IPS DF 6.9 (cell line): ENCODE measurements at regions not wholly inside any gene's neighbourhood (a gene's known extent, or its start where the extent isn't known, plus 50 kb on each side); places are given as distances from the start of the nearest gene placed in this dataset.

Experiments
- DNase-seq: peaks from one replicate; pipeline ENCODE4 v3.0.0-alpha.2; 2013; ENCODE audit warnings: low read depth, low spot score
- H3K27ac ChIP-seq: one replicate; pipeline ENCODE4 v1.5.1; 2013; ENCODE audit warnings: low read length, control low read depth
- H3K27me3 ChIP-seq: 2 replicates; pipeline ENCODE4 v1.6.1; 2013; ENCODE audit warnings: mild to moderate bottlenecking, low read length; ENCODE audit not compliant: control insufficient read depth, insufficient read depth
- H3K36me3 ChIP-seq: 2 replicates; pipeline ENCODE4 v1.6.1; 2013; ENCODE audit warnings: low read length; ENCODE audit not compliant: control insufficient read depth, insufficient read depth
- H3K4me1 ChIP-seq: 2 replicates; pipeline ENCODE4 v1.6.1; 2013; ENCODE audit warnings: low read length; ENCODE audit not compliant: control insufficient read depth, insufficient read depth
- H3K4me3 ChIP-seq: 2 replicates; pipeline ENCODE4 v1.5.1; 2013; ENCODE audit warnings: mild to moderate bottlenecking, low read length
- H3K9me3 ChIP-seq: 2 replicates; pipeline ENCODE4 v1.6.1; 2013; ENCODE audit warnings: low read length, inconsistent platforms; ENCODE audit not compliant: control insufficient read depth, insufficient read depth
- WGBS: extraction: QIAGEN DNeasy Blood & Tissue Kit; methylation state at CpG from one replicate; pipeline ENCODE4 v1.1.7; 2013; ENCODE audit warnings: mixed read lengths, missing lambda C conversion rate; ENCODE audit not compliant: insufficient read length, insufficient coverage; 5-methylcytosine and 5-hydroxymethylcytosine counted together

GRCh38 chr16:13781169-13781564 is 138.8 kb upstream of the ERCC4 start:
- Histone ChIP-seq H3K4me3 (no peak overlapping the region), H3K27ac (no peak overlapping the region), H3K4me1 (peaks cover 3% of the 10 kb centered on the region; the same call in 1 of the 2 replicates), H3K36me3 (no peaks in the 10 kb centered on the region; the same call in 1 of the 2 replicates), H3K9me3 (no peaks in the 10 kb centered on the region), H3K27me3 (no peaks in the 10 kb centered on the region)
- no peak for DNase-seq
- WGBS, result no CpG with 5 or more reads among the region's 7 CpGs

GRCh38 chr16:13781575-13782338 is 138.2 kb upstream of the ERCC4 start:
- Histone ChIP-seq H3K27me3 (no peaks in the 10 kb centered on the region), H3K27ac (no peak overlapping the region), H3K4me1 (peaks cover 3% of the 10 kb centered on the region; the same call in 1 of the 2 replicates), H3K36me3 (no peaks in the 10 kb centered on the region; the same call in 1 of the 2 replicates), H3K9me3 (no peaks in the 10 kb centered on the region), H3K4me3 (no peak overlapping the region)
- no CpG with 5 or more reads among the region's 8 CpGs for WGBS
- DNase-seq, result no peak

- no peak for DNase-seq
- Histone ChIP-seq H3K4me1 (no peaks in the 10 kb centered on the region), H3K27ac (no peak overlapping the region), H3K36me3 (no peaks in the 10 kb centered on the region), H3K9me3 (no peaks in the 10 kb centered on the region), H3K27me3 (no peaks in the 10 kb centered on the region), H3K4me3 (no peak overlapping the region)
- WGBS, result no CpG with 5 or more reads among the region's 4 CpGs
These were observed 128.9 kb upstream of the ERCC4 start for GRCh38 chr16:13791095-13791494.

- no peak for DNase-seq
These were observed 126.0 kb upstream of the ERCC4 start for GRCh38 chr16:13793841-13794409.

GRCh38 chr16:13795131-13795530 is 124.8 kb upstream of the ERCC4 start:
- Histone ChIP-seq H3K36me3 (no peaks in the 10 kb centered on the region), H3K4me3 (no peak overlapping the region), H3K4me1 (no peaks in the 10 kb centered on the region), H3K27me3 (no peaks in the 10 kb centered on the region), H3K9me3 (no peaks in the 10 kb centered on the region), H3K27ac (no peak overlapping the region)
- DNase-seq, result no peak
- no CpG with 5 or more reads among the region's 3 CpGs for WGBS

More at GRCh38 chr16:13793841-13794409, 126.0 kb upstream of the ERCC4 start:
- Histone ChIP-seq H3K4me3 (no peak overlapping the region), H3K4me1 (no peaks in the 10 kb centered on the region), H3K27ac (no peak overlapping the region), H3K27me3 (no peaks in the 10 kb centered on the region), H3K36me3 (no peaks in the 10 kb centered on the region), H3K9me3 (no peaks in the 10 kb centered on the region)
- WGBS, result no CpG with 5 or more reads among the region's 3 CpGs

GRCh38 chr16:13797718-13798117 is 122.2 kb upstream of the ERCC4 start:
- no peaks in the 10 kb centered on the region for H3K27me3 ChIP-seq
- H3K4me1 ChIP-seq, result no peaks in the 10 kb centered on the region
- no peaks in the 10 kb centered on the region for H3K9me3 ChIP-seq
- no peak overlapping the region for H3K4me3 ChIP-seq
- no peaks in the 10 kb centered on the region for H3K36me3 ChIP-seq
- no peak overlapping the region for H3K27ac ChIP-seq
- DNase-seq, result no peak

GRCh38 chr16:13798211-13798610 is 121.7 kb upstream of the ERCC4 start:
- DNase-seq, result no peak
- no peaks in the 10 kb centered on the region for H3K27me3 ChIP-seq
- no peak overlapping the region for H3K27ac ChIP-seq
- no peak overlapping the region for H3K4me3 ChIP-seq
- H3K36me3 ChIP-seq, result no peaks in the 10 kb centered on the region
- no CpG with 5 or more reads among the region's 2 CpGs for WGBS
- H3K4me1 ChIP-seq, result no peaks in the 10 kb centered on the region
- H3K9me3 ChIP-seq, result no peaks in the 10 kb centered on the region

- H3K36me3 ChIP-seq, result no peaks in the 10 kb centered on the region
- H3K9me3 ChIP-seq, result no peaks in the 10 kb centered on the region
- no peak for DNase-seq
- H3K4me1 ChIP-seq, result no peaks in the 10 kb centered on the region
- H3K4me3 ChIP-seq, result no peak overlapping the region
- H3K27me3 ChIP-seq, result no peaks in the 10 kb centered on the region
- WGBS, result no CpG with 5 or more reads among the region's 3 CpGs
- no peak overlapping the region for H3K27ac ChIP-seq
These were observed 116.0 kb upstream of the ERCC4 start for GRCh38 chr16:13803974-13804373.

GRCh38 chr16:13805951-13806350 is 114.0 kb upstream of the ERCC4 start:
- WGBS, result no CpG with 5 or more reads among the region's 4 CpGs
- no peaks in the 10 kb centered on the region for H3K27me3 ChIP-seq
- H3K4me1 ChIP-seq, result no peaks in the 10 kb centered on the region
- no peaks in the 10 kb centered on the region for H3K36me3 ChIP-seq
- no peak for DNase-seq
- H3K27ac ChIP-seq, result no peak overlapping the region
- no peak overlapping the region for H3K4me3 ChIP-seq
- H3K9me3 ChIP-seq, result no peaks in the 10 kb centered on the region

- WGBS, result no CpG with 5 or more reads among the region's 5 CpGs
- Histone ChIP-seq H3K4me3 (no peak overlapping the region), H3K4me1 (no peaks in the 10 kb centered on the region), H3K9me3 (no peaks in the 10 kb centered on the region), H3K27me3 (no peaks in the 10 kb centered on the region), H3K36me3 (no peaks in the 10 kb centered on the region), H3K27ac (no peak overlapping the region)
- no peak for DNase-seq
These were observed 113.3 kb upstream of the ERCC4 start for GRCh38 chr16:13806671-13807070.

- no peak for DNase-seq
- Histone ChIP-seq H3K27me3 (no peaks in the 10 kb centered on the region), H3K9me3 (no peaks in the 10 kb centered on the region), H3K4me1 (no peaks in the 10 kb centered on the region), H3K27ac (no peak overlapping the region), H3K4me3 (no peak overlapping the region), H3K36me3 (no peaks in the 10 kb centered on the region)
- no CpG with 5 or more reads among the region's 8 CpGs for WGBS
These were observed 111.9 kb upstream of the ERCC4 start for GRCh38 chr16:13808102-13808501.
